MCF 10A (cell line): ENCODE measurements at regions not wholly inside any gene's neighbourhood (a gene's known extent, or its start where the extent isn't known, plus 50 kb on each side); places are given as distances from the start of the nearest gene placed in this dataset.
A peak's percentile ranks its signal among the peaks of the same experiment; 100 is the strongest.

Source experiments
- BruUV-seq: library from RNA; stranded (reverse); fragments of 400-500 nt; replicated peaks from 2 replicates; lab custom pipeline; 2021; lab: Mats Ljungman, UMichigan
- CTCF ChIA-PET: fragments of 300-600 bp; sonication (Branson Sonifier 250); formaldehyde crosslinking; extraction: SDS; loops from one replicate; lab custom pipeline; 2021; ENCODE audit warnings: antibody characterized with exemption, inconsistent platforms; lab: Yijun Ruan, JAX
- POLR2A ChIA-PET: fragments of 300-600, 350-650 bp; sonication (Branson Sonifier 250); formaldehyde crosslinking; extraction: SDS; loops from one replicate; lab custom pipeline; 2020; ENCODE audit warnings: antibody characterized with exemption, inconsistent platforms; lab: Yijun Ruan, JAX
- DNase-seq: peaks from one replicate; pipeline ENCODE4 v3.0.0-alpha.2; 2018; ENCODE audit not compliant: unreplicated experiment
- H3K27ac Mint-ChIP-seq: one replicate; pipeline ENCODE4 v1.8.0; 2022; ENCODE audit warnings: mild to moderate bottlenecking, low read depth, mixed read lengths; ENCODE audit not compliant: unreplicated experiment
- H3K27me3 Mint-ChIP-seq: one replicate; pipeline ENCODE4 v1.8.0; 2022; ENCODE audit warnings: mixed read lengths; ENCODE audit not compliant: insufficient read depth, unreplicated experiment
- H3K36me3 Mint-ChIP-seq: one replicate; pipeline ENCODE4 v1.8.0; 2022; ENCODE audit warnings: mild to moderate bottlenecking, moderate library complexity, mixed read lengths; ENCODE audit not compliant: insufficient read depth, unreplicated experiment
- H3K4me1 Mint-ChIP-seq: one replicate; pipeline ENCODE4 v1.8.0; 2022; ENCODE audit warnings: mixed read lengths; ENCODE audit not compliant: insufficient read depth, unreplicated experiment
- H3K4me3 Mint-ChIP-seq: one replicate; pipeline ENCODE4 v1.8.0; 2022; ENCODE audit warnings: mild to moderate bottlenecking, moderate library complexity, mixed read lengths; ENCODE audit not compliant: unreplicated experiment
- H3K9me3 Mint-ChIP-seq: one replicate; pipeline ENCODE4 v1.8.0; 2022; ENCODE audit warnings: mixed read lengths; ENCODE audit not compliant: unreplicated experiment
- intact Hi-C: fragments of 100-400 bp; cut with micrococcal nuclease; formaldehyde crosslinking; loops from 2 replicates; pipeline ENCODE4 v1.14.1; 2022
- TF ChIP-seq, protein P1 (sequence below): fragments of 200-600 bp; IDR thresholded peaks from one replicate; pipeline ENCODE4 v1.8.0; 2022; ENCODE audit warnings: antibody characterized with exemption, mild to moderate bottlenecking; ENCODE audit not compliant: unreplicated experiment

DNA sequence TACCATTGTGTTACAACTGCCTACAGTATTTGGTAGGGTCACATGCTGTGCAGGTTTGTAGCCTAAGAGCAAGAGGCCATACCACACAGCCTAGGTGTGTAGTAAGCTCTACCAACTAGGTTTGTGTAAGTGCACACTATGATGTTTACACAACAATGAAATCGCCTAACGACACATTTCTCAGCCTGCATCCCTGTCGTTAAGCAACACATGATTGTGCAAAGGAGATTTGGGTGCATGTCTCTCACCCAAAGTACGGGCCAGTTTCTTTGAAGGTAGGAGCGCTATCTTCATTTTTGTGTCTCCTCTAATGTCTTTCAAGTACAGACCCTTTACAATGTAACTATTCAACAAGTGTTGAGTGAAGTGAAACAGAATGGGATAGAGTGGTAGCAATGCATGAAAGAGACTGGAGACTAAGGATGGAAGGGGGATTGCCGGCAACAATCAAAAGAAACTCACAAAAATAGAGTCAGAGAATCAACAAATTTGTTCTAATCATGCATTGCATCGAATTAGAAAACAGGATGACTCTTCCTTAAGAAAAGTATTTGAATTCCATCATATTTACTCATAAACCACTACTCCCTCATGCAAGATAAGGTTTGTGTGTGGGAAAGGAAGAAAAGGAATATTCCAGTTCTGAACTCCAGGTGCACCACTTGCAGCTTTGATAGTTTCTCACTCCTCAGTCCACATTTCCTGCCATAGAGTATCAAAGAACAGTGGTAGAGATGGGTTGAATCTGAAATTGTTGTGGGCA is 60.2 kb upstream of the TNFRSF19 start:
- peaks cover 10% of the 10 kb centered on the region for H3K4me1 Mint-ChIP-seq
- POLR2A ChIA-PET, result interaction anchor here (0.7 kb wide), 1 partner anchor 36 kb away, joined by 3 read pairs; no protein-coding TSS in a partner anchor
- intact Hi-C loops, result no loop called here
- BruUV-seq, result no TSS peak
- no peaks in the 10 kb centered on the region for H3K36me3 Mint-ChIP-seq
- no peak overlapping the region for H3K27ac Mint-ChIP-seq
- no peaks in the 10 kb centered on the region for H3K9me3 Mint-ChIP-seq
- TF ChIP-seq, protein P1, sequence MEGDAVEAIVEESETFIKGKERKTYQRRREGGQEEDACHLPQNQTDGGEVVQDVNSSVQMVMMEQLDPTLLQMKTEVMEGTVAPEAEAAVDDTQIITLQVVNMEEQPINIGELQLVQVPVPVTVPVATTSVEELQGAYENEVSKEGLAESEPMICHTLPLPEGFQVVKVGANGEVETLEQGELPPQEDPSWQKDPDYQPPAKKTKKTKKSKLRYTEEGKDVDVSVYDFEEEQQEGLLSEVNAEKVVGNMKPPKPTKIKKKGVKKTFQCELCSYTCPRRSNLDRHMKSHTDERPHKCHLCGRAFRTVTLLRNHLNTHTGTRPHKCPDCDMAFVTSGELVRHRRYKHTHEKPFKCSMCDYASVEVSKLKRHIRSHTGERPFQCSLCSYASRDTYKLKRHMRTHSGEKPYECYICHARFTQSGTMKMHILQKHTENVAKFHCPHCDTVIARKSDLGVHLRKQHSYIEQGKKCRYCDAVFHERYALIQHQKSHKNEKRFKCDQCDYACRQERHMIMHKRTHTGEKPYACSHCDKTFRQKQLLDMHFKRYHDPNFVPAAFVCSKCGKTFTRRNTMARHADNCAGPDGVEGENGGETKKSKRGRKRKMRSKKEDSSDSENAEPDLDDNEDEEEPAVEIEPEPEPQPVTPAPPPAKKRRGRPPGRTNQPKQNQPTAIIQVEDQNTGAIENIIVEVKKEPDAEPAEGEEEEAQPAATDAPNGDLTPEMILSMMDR, result no peak
- CTCF ChIA-PET, result interaction anchor here (0.6 kb wide), 1 partner anchor 359 kb away, joined by 3 read pairs; no protein-coding TSS in a partner anchor
- H3K4me3 Mint-ChIP-seq, result no peak overlapping the region
- peak; percentile 0 for DNase-seq
- H3K27me3 Mint-ChIP-seq, result peaks cover 16% of the 10 kb centered on the region

DNA sequence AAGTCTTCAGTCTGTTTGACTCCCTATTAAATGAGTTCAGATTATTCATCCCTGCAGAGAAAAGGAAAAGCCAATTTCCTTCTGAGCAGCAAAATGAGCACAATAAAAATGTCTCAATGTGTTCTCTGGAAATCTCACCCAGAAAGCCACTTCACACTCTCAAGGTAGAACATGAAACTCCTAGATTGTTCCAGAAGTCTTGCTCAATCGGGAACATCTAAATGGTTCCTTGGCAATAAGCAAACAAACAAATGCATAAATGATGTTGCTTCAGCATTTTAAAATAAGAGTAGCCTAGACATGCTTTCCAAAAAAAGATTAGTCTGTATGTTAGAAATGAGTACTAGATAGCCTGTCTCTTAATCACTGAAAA is 59.7 kb upstream of the TNFRSF19 start:
- Mint-ChIP-seq H3K27ac (no peak overlapping the region), H3K4me1 (peaks cover 6% of the 10 kb centered on the region), H3K9me3 (no peaks in the 10 kb centered on the region), H3K36me3 (no peaks in the 10 kb centered on the region), H3K4me3 (no peak overlapping the region), H3K27me3 (peaks cover 22% of the 10 kb centered on the region)
- ChIA-PET POLR2A (no interaction called here), CTCF (interaction anchor here (0.5 to 0.7 kb wide), 4 partner anchors 41 to 181 kb away, joined by 3 read pairs; no protein-coding TSS in a partner anchor)
- intact Hi-C loops, result no loop called here
- DNase-seq, result peak; percentile 22
- no TSS peak for BruUV-seq
- TF ChIP-seq, protein P1, result no peak

DNA sequence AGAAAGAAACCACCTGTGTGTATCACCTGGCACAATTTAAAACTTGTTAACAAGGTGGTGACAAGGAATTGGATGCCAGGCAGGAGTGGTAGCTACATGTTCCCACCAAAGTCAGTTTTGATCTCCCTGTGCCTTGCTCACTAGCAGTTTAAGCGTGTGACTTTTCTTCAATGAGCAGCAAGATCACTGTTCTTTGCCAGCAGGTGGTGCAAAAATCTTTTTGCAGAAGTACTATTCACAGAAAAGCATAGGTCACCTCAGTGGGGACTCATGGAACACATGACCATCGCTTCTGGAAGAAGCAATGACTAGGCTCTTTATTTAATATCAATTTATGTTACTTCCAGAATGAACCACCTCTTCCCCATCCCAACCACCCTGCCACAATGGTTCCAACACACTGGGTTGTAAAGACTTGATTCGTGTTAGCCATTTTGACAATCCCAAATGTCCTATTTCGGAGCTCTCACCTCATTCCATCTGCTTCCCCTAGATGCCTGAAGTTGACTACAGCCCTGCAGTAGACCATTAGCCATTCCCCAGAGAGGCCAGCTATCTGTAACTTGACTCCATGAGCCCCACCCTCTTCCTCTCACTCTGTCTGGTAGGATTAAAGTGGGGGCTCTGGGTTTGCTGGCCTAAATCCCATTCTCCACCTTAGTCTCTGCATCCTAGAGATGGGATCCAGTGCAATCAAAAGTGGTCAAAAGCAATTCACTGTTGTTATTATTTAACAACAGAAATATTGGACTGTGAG is 59.1 kb upstream of the TNFRSF19 start:
- BruUV-seq, result no TSS peak

More for the DNA sequence above, 59.1 kb upstream of the TNFRSF19 start:
- ChIA-PET POLR2A (no interaction called here), CTCF (interaction anchor here (0.5 to 1.1 kb wide), 6 partner anchors 9 to 180 kb away, joined by 3 read pairs; no protein-coding TSS in a partner anchor)
- H3K9me3 Mint-ChIP-seq, result no peaks in the 10 kb centered on the region
- intact Hi-C loops, result loop anchor here (1.0 kb wide), 2 partner anchors 196 to 360 kb away; no protein-coding TSS in a partner anchor
- H3K27ac Mint-ChIP-seq, result no peak overlapping the region
- H3K4me3 Mint-ChIP-seq, result no peak overlapping the region
- H3K36me3 Mint-ChIP-seq, result no peaks in the 10 kb centered on the region
- peak; percentile 28 for DNase-seq
- peaks cover 25% of the 10 kb centered on the region for H3K27me3 Mint-ChIP-seq
- H3K4me1 Mint-ChIP-seq, result peaks cover 6% of the 10 kb centered on the region
- TF ChIP-seq, protein P1, result peak; percentile 14
